GM19238 (cell line): ENCODE measurements at regions not wholly inside any gene's neighbourhood (a gene's known extent, or its start where the extent isn't known, plus 50 kb on each side); places are given as distances from the start of the nearest gene placed in this dataset.

Experiments
- DNase-seq: peaks from one replicate; pipeline ENCODE4 v3.0.0; 2011; ENCODE audit warnings: low spot score; ENCODE audit not compliant: insufficient read length

DNA sequence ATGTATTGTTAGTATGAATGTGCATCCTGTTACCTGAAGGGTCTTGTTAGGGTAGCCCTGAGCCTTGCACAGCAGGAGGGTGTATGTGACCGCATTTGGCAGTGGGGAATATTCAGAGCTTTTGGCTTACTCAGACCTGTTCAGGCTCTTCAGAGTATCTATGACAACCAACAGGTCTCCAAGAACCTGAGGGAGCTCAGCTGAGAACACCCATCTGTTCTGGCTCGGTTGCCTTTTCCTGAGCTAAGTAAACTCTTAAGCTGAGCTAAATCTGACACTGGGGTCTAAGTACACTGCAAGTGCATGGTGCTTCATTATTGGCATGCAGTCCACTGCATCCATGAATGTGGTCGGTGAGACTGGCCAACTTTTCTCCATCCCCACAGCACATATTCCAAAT lies 92.4 kb upstream of the CHST9 start:
- no peak for DNase-seq

DNA sequence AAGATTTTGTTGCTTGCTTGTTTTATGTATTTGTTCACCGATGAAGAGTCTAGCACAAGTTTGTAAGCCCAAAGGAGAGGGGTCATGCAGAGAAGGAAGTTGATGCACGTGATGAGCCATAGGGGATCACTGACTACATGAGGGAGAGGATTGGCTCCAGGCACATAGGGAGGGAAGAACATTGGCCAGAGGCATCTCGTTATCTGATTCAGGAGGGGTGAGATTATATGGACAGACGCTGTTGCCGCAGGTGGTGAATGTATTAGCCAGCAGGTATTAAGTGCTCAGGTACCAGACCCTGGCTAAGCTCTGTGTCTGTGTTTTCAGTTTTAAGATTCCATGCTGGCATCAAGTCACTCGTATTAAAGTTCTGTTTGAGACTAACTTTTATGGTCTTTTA lies 91.8 kb upstream of the CHST9 start:
- no peak for DNase-seq

DNA sequence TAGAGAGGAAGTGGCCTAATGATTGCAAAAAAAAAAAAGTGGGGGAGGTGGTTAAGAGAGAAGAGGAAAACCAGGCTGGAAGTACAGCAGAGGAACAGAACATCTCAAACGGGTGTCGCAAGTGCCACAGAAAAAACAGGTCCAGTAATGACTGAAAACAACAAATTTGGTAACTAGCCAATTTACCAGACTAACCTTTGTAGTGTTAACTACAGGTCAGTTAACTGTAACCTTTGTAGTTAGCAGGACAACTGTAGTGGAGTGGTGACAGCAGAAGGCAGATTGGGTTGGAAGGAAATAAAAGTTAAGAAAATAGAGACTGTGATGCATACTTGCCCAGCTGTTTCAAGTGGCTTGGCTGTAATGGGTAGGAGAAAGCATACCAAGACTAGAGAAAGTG lies 91.4 kb upstream of the CHST9 start:
- DNase-seq = no peak

DNA sequence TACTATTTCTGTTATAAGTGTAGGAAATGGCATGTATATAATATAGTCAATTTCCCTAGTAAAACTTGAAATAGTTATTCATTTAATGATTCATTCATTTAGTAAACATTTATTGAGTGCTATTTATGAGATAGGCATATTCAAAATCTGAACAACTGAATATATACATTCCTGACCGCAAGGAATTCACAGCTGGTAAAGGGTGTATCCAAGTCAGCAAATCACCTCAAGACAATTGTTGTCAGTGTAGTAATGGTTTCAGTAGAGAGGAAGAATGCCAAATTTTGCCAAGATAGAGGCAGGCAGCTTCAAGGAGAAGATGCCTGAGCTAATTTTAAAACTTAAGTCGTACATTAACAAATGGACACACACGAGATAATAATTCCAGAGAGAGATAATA lies 89.8 kb upstream of the CHST9 start:
- no peak for DNase-seq

DNA sequence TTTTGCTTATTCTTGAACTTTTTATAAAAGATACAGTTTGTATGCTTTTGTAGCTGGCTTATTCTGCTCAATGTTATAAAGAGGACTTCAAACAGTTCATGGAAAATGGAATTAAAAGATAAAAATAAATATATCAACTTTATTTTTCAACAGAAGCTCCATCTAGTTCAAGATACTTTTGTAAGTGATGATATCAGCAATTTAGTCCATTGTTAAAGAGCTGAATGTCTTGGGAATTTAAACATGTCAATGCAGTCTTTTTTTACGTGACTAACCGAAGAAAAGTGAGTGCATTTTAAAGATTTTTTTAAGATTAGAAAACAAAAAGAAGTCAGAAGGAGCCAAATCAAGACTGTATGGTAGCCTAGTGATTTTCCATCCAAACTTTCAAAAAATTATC lies 85.4 kb upstream of the CHST9 start:
- no peak for DNase-seq

DNA sequence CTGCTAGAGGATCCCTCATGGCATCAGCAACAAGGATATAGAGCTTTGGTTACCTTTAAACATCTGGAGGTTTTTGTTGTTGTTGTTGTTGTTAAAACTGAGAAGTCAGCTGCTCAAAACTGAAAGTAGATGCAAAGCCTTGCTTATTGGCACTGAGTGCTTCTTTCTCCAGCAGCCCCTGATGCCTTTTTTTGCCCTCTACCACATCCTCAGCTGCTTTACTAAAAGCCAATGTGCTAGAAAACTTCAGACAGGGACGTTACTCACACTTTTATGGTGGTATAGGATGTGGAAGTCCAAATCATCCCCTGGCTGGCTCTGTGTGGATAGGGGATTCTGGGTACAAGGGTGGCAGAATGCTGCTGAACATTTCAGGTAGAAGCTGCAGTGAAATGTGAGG lies 78.3 kb upstream of the CHST9 start:
- DNase-seq = no peak

DNA sequence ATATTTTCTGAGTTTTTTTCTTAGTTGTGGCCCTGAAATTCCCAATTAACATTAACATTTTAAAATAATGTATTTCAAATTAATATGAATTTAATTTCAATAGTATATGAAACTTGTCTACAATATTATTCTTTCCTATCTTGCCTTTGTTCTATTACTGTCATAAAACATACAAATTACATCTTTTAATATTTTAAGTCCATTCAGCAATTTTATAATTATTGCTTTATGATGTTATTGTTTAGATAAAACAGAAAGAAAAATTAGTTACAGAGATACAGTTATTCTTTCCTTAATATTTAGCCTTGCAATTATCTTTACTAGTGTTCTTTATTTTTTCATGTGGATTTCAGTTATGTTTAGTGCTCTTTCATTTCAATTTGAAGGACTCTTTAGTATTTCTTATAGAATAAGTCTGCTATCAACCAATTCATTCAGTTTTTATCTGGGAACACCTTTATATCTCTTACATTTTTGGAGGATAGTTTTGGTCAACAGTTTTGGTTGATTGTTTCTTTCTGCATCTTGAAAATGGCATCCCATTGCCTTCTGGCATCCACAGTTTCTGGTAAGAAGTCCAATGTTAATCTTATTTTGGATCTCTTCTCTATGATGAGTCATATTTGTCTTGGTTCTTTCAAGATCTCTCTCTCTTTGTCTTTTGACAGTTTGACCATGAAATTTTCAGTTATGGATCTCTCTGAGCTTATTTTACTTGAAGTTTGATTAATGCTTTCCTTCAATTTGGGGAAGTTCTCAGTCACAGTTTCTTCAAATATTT lies 76.9 kb upstream of the CHST9 start:
- no peak for DNase-seq

DNA sequence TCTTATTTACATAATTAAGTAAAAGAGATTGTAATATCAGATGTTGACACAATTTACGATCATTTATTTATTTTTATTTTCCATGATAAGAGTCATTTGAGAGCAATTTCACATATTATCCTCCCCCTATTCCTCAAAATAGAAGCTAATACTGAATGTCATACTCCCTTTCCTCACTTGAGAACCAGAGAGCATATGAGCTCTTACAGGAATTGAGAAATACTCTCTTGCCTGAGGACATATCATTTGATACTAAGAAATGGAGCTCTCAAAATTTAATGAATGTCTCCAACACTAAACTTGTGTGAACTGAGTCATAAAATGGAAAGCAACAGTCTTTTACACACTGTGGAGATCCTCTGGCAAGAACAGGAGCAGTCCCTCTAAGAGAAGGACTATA lies 68.5 kb upstream of the CHST9 start:
- no peak for DNase-seq

DNA sequence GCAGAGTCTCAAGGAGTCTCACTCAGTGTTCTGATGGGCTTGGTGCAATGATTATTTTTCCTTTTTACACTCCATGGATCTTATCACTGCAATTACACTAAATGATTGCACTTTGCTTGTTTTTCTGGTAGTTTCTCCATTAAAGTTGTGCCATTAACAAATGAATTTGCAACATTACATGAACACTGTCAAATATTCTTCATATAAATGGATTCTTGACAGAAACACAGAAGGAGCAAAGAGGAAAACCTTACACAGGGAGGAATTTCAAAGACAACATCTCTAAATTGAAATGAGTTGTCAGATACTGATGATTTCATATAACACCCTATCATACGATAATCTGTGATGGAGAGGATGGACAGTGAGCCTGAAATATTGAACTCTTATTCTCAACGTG lies 65.4 kb upstream of the CHST9 start:
- no peak for DNase-seq

DNA sequence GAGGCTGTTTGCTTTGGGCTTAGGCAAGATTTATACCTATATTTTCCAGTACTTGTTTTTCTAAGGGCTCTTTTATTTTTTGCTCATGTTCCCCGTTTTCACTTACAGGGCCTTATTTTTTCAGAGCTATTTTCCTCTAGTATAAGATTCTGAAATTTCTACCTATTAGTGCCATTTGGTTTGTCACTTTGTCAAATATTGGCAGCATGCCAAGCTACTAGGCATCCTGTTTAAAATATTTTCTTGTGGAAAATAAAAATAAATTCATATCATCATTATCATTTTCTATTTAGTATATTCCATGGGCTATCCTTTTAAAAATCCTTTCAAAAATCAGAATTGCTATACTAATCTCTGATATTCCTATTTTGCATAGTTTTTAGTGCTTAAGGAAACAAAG lies 64.8 kb upstream of the CHST9 start:
- DNase-seq = no peak

DNA sequence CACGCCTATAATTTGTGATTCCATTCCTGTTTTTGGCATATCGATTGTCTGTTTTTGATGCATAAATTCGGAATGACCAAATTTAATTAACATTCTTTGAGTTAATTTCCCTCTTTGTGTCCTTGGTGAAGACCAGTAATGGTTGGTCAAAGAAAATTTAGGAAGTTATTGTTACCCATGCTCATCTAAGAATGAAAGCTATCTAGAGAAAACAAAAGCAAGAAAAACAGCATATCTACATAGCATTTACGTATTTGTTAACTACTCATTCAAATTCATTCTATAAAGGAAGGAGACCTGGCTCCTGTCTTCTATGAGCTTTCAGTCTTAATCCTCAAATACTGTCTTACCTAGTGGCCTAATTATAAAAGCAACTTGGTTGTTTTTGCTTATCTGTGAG lies 59.2 kb upstream of the CHST9 start:
- no peak for DNase-seq

DNA sequence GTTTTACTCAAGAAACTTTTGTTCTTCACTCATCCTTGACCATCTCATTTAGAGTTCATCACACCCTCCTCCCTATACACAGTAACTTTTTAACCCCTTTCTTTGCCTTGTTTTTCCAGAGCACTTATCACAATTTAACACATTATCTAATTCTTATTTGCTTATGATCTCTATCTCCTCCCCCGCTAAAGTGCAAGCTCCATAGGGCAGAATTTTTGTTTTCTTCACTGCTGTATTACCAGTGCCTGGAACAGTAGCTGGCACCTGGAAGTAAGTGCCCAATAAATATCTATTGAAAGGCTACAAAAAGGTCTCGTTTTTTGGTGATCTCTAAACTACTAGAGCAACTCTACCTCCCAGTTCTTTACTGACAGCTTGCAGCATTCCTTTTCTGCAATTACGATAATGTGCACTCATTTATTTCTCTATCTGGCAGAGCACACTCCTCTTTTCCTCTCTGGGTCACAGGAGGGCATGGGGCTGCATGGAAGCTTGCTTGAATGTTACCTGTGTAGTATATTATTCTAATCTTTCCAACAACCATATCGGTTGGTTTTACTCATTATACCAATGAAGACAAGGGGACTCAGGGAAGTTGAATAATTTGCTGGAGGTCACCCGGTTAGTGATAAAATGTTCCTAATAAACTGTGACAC lies 57.4 kb upstream of the CHST9 start:
- no peak for DNase-seq

DNA sequence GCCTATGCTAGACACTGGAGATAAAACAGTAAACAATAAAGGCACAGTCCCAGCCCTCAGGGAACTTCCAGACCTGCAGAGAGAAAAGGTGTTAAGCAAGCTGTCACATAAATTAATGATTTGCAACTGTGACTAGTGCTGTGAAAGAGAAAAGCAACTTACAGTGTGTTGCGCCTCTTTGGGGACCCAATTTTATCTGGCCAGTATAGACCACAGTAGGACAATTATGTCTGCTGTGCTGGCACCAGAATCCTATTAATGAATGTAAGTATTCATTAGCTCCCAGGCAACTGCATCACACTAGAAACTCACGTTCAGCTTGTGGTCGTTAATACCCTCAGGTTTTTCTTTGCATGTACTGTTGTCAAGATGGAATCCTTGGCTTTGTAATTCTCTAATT lies 55.3 kb upstream of the CHST9 start:
- no peak for DNase-seq

DNA sequence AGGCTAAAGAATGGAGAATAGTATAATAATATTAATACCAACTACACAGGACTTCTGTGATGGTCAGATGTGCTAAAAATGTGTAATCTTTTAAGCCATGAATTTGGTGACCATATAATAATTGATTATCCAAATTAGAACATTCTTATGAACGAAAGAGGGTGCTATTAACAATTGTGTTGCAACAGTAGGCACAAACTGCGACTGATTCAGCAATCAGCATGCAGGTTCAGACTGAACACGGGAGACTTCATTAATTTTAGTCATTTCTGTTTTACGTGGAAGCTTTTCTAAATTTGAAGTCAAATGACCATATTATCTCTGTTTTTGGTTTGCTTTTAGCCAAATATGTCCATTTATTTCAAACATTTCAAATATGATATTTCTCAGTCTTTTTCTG lies 54.6 kb upstream of the CHST9 start:
- DNase-seq = no peak

DNA sequence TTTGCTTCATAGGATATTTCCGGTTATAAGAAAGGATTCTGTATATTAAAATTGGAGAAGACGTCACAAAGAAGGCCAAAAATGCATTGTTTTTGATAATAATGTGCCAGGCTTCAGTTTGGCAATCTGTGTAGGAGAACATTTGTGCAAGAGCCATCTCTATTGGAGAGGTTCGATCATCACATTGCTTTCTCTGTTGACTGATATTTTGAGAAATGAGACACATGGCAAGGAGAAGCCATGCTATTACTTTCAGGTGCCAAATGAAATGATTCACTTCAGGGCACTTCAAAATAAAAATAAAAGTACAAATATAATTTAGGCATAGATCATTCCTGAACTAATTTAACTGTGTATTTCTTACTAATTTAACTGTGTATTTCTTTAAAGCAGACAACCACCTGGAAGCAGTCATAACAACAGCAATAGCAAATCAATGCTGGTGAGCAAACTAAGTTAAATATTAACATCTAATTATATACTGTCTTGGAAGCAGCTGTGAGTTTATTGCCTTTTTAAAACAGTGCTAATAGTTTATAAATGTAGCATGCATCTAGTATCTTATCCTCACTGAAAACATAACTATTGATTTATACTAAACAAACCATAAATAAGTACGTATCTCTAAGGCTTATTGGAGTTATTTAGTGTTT lies 50.2 kb upstream of the CHST9 start:
- no peak for DNase-seq
